ENCODE measurements at regions not wholly inside any gene's neighbourhood (a gene's known extent, or its start where the extent isn't known, plus 50 kb on each side); places are given as distances from the start of the nearest gene placed in this dataset.
A peak's percentile ranks its signal among the peaks of the same experiment; 100 is the strongest.

GRCh38 chr1:55926906-55927471 lies 652.4 kb downstream of the PLPP3 start:
- no peak overlapping the region for H3K4me3 ChIP-seq
- H3K36me3 ChIP-seq: no peaks in the 10 kb centered on the region
- no peak for DNase-seq (ENCODE audit: low spot score in 2 of 2)
- no peak overlapping the region for H3K27ac ChIP-seq
- H3K9me3 ChIP-seq: no peaks in the 10 kb centered on the region
- 84% methylated on average over 8 of the region's 11 CpGs for WGBS
- no peaks in the 10 kb centered on the region for H3K27me3 ChIP-seq
- TF ChIP-seq EP300 (IDR thresholded peaks at IDR 0.05) (no peak), POLR2A (IDR thresholded peaks at IDR 0.05) (no peak), CTCF (IDR thresholded peaks at IDR 0.05) (no peak), POLR2AphosphoS5 (IDR thresholded peaks at IDR 0.05) (no peak)
- H3K4me1 ChIP-seq: peaks cover 13% of the 10 kb centered on the region

GRCh38 chr1:55916907-55917306 lies 662.5 kb downstream of the PLPP3 start:
- Histone ChIP-seq H3K4me1 (peaks cover 26% of the 10 kb centered on the region), H3K9me3 (no peaks in the 10 kb centered on the region), H3K4me3 (no peak overlapping the region), H3K27ac (peak overlapping the region; percentile 25), H3K27me3 (no peaks in the 10 kb centered on the region), H3K36me3 (no peaks in the 10 kb centered on the region)
- no peak for TF ChIP-seq CTCF (IDR thresholded peaks at IDR 0.05)
- no peak for DNase-seq (ENCODE audit: low spot score in 2 of 2)
- 38% methylated on average over 3 of the region's 3 CpGs for WGBS

- no peak overlapping the region for H3K4me3 ChIP-seq
- no peaks in the 10 kb centered on the region for H3K36me3 ChIP-seq
- H3K27me3 ChIP-seq: no peaks in the 10 kb centered on the region
- no peak overlapping the region for H3K27ac ChIP-seq
- no peak for DNase-seq (ENCODE audit: low spot score in 2 of 2)
- 24% methylated on average over 2 of the region's 2 CpGs for WGBS
- TF ChIP-seq CTCF (IDR thresholded peaks at IDR 0.05): no peak
- no peak for TF ChIP-seq EP300 (IDR thresholded peaks at IDR 0.05)
- no peak for TF ChIP-seq POLR2A (IDR thresholded peaks at IDR 0.05)
- TF ChIP-seq POLR2AphosphoS5 (IDR thresholded peaks at IDR 0.05): no peak
- no peaks in the 10 kb centered on the region for H3K9me3 ChIP-seq
- H3K4me1 ChIP-seq: peaks cover 26% of the 10 kb centered on the region
These were observed 662.9 kb downstream of the PLPP3 start for GRCh38 chr1:55916481-55916880.

GRCh38 chr1:55913565-55913964 lies 665.8 kb downstream of the PLPP3 start:
- TF ChIP-seq POLR2A (IDR thresholded peaks at IDR 0.05) (no peak), EP300 (IDR thresholded peaks at IDR 0.05) (no peak), POLR2AphosphoS5 (IDR thresholded peaks at IDR 0.05) (no peak), CTCF (IDR thresholded peaks at IDR 0.05) (no peak)
- H3K4me3 ChIP-seq: no peak overlapping the region
- H3K27me3 ChIP-seq: no peaks in the 10 kb centered on the region
- no peak overlapping the region for H3K27ac ChIP-seq
- no peak for DNase-seq (ENCODE audit: low spot score in 2 of 2)
- peaks cover 23% of the 10 kb centered on the region for H3K4me1 ChIP-seq
- no peaks in the 10 kb centered on the region for H3K36me3 ChIP-seq
- H3K9me3 ChIP-seq: no peaks in the 10 kb centered on the region
- 100% methylated on average over 5 of the region's 7 CpGs for WGBS

GRCh38 chr1:55912438-55912837 lies 666.9 kb downstream of the PLPP3 start:
- 83% methylated on average over 2 of the region's 6 CpGs for WGBS
- Histone ChIP-seq H3K9me3 (no peaks in the 10 kb centered on the region), H3K27me3 (no peaks in the 10 kb centered on the region), H3K27ac (no peak overlapping the region), H3K36me3 (no peaks in the 10 kb centered on the region), H3K4me1 (peaks cover 22% of the 10 kb centered on the region), H3K4me3 (no peak overlapping the region)
- TF ChIP-seq POLR2AphosphoS5 (IDR thresholded peaks at IDR 0.05) (no peak), EP300 (IDR thresholded peaks at IDR 0.05) (no peak), POLR2A (IDR thresholded peaks at IDR 0.05) (no peak), CTCF (IDR thresholded peaks at IDR 0.05) (no peak)
- no peak for DNase-seq (ENCODE audit: low spot score in 2 of 2)

Measured in suprapubic skin (tissue), 4 donors.